ENCODE measurements at regions not wholly inside any gene's neighbourhood (a gene's known extent, or its start where the extent isn't known, plus 50 kb on each side); places are given as distances from the start of the nearest gene placed in this dataset.
"Not testable (repeated sequence)": the region's sequence is repeated elsewhere in the genome, so short reads cannot be mapped to it uniquely, and the experiment has no call there.

DNA sequence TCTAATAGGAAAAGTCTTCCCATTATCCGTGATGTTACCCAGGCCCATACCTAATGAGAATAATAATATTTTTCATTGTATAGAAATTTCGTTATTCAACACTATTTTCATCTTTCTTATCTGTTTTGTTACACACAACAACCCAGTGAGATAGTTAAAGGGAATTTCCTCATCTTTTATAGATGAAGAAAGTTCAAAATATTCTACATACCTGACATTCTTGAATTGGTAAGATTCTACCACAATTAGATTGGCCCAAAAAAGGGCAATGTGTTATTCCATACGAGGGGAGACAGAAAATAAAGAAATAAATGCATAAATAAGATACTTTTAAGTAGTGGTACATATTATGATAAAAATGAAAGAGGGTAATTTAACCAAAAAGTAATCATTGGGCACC lies 405.5 kb upstream of the ADAMTS5 start:
- intact Hi-C loops (cut with DNase I) = loop anchor here (5.0 to 10.0 kb wide), 2 partner anchors 102 to 180 kb away; no protein-coding TSS in a partner anchor
- no peak for DNase-seq (ENCODE audit: missing footprints)
- no peak for ATAC-seq

DNA sequence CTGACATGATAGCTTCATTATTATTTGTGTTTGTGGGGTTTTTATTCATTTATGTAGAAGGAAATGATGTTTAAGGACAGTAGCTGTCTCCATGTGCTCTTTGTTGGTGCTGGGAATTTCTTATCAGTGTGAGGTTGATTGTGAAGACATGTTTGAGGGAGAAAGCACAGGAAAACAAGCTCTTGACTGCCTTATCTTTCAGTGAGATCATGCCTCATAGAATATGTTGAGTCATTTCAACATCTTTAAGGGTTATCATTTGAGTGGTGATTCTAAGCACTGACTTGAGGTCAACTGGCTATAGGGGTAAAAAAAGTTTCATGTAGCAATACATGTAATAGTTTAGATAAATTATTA lies 405.1 kb upstream of the ADAMTS5 start:
- intact Hi-C loops (cut with DNase I) = loop anchor here (5.0 to 10.0 kb wide), 2 partner anchors 103 to 180 kb away; no protein-coding TSS in a partner anchor
- ATAC-seq (no peak), DNase-seq (ENCODE audit: missing footprints) (no peak)

DNA sequence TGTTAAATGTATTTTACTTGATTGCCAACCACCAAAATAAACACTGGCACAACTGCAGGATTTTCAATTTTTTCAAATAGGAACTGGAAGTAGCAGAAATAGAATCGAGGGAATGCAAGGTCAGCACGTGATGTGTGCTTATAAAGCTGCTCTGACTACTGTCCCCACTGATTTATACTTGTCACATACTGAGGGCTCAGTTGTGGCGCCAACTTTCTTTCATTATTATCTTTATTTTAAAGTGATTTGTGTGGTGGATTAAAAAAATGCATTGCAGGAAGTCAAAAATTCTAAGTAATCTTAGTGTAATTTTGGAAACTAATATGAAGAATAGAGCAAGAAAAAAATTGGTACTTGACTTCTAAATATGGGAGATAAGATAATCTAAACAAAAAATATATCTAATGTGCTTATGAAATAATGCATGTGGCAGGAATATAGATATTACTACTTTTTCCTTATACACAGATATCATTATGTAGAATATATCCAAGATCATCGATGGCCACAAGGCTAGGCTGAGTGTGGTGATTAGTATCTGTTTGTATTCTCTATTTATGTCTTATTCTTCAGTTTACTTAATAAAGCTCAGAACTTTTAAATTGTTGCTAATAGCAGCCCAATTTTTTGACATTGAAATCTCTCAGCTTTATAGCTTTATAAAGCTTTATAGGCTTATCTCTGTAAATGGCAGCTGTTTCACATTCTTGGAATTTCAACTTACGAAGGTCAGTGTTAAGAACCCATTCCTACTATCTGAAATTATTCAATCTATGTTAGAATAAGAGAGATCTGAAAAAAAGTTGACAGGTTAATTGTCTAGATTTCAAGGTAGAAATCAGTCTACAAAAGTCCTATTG lies 404.5 kb upstream of the ADAMTS5 start:
- intact Hi-C loops (cut with DNase I) = loop anchor here (5.0 to 10.0 kb wide), 2 partner anchors 103 to 181 kb away; no protein-coding TSS in a partner anchor
- no peak for ATAC-seq

DNA sequence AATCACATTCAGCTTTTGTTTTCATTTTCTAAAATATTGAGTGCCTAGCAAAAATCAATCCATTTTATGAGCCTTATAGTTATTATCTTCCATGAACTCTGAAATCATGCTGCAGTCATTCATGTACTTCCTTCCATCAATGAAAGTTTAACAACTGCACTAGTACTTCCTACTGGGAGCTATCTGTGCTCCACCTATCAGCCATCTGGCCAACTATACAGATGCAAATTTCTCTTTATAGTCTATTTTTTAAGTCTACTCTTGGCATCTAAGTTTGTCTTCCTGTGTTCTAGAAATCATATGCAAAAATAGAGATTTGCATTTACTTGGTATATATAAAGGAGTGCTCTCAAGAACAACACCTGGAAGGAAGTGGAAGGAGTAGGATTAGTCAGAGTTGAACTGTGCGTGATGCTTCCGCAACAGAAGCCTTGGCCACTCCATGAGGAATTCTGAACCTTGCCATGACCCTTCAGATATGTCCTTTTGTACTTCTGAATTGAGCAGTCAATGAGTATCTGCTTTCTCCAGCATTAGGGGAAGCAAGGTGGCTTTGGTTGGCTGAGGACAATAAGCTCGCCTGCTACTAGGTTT lies 403.2 kb upstream of the ADAMTS5 start:
- intact Hi-C loops (cut with DNase I) = loop anchor here (5.0 to 10.0 kb wide), 3 partner anchors 105 to 335 kb away; no protein-coding TSS in a partner anchor
- DNase-seq (ENCODE audit: missing footprints) = no peak
- peak; percentile 27 for ATAC-seq

More for the DNA sequence above, 404.5 kb upstream of the ADAMTS5 start:
- DNase-seq (ENCODE audit: missing footprints) = no peak

DNA sequence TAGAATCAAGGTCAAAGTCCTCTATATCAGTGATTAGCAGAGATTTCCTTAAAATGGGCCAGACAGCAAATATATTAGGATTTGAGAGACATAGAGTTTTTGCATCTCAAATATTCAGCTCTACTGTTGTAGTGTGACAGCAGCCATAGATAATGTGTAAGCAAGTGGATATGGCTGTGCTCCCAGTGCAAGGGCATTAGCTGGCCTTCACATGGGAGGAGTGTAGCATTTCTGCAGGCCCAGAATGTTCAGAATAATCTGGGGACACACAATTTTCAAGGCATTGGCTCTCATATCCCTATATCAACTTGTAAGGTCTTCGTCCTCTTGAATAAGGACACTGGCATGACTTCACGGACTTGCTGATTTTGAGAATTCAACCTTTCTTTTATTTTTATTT lies 402.3 kb upstream of the ADAMTS5 start:
- DNase-seq (ENCODE audit: missing footprints) = no peak

DNA sequence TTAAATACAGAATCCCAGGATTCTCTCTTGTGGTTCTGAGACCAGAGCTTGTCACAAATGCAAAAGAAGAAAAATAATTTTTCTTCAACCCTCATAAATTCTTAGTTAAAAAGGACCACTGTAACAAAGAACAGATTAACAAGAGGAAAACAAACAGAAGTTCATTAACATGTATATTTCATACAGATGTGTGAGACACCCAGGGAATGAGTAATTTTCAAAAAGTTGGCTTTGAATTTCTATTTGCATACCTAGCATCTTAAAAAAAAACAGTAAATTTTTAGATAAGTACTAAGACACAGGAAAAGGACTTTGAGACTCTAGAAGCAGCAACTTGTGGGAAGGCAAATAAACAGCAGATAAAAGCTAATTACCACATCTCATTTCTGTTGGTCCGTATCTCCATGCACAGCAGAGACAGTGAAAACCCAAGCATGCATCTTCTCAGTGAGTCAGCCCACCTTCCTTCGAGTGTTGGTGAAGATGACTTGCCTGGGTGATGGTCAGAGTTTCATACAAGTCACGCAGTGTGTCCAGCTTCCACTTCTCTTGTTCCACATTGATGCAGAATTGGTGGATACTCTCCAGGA lies 399.9 kb upstream of the ADAMTS5 start:
- intact Hi-C loops (cut with DNase I) = loop anchor here (10.0 kb wide), 1 partner anchor 338 kb away; no protein-coding TSS in a partner anchor
- no peak for ATAC-seq

More for the DNA sequence above, 402.3 kb upstream of the ADAMTS5 start:
- intact Hi-C loops (cut with DNase I) = loop anchor here (10.0 kb wide), 1 partner anchor 336 kb away; no protein-coding TSS in a partner anchor
- ATAC-seq = peak; percentile 63

DNA sequence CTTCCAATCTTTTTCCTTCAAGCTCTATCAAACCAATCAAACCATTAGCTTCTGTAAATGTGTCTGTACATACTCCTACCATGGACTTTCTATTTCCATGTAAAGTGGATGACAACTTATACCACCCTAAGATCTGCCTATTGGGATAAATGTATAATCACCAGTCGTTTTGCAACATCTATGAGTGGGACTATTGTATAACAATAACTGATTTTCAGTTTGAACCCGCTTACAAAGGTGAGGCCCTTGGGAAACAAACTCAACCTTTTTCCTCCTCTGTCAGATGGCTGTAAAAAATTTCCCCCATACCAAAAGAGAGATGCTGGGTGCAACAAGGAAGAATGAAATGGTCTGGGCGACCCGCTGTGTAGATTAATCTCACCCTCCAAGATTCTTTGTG lies 399.1 kb upstream of the ADAMTS5 start:
- intact Hi-C loops (cut with DNase I) = loop anchor here (10.0 kb wide), 1 partner anchor 339 kb away; no protein-coding TSS in a partner anchor
- DNase-seq (ENCODE audit: missing footprints) (no peak), ATAC-seq (no peak)

More for the DNA sequence above, 399.9 kb upstream of the ADAMTS5 start:
- no peak for DNase-seq (ENCODE audit: missing footprints)

DNA sequence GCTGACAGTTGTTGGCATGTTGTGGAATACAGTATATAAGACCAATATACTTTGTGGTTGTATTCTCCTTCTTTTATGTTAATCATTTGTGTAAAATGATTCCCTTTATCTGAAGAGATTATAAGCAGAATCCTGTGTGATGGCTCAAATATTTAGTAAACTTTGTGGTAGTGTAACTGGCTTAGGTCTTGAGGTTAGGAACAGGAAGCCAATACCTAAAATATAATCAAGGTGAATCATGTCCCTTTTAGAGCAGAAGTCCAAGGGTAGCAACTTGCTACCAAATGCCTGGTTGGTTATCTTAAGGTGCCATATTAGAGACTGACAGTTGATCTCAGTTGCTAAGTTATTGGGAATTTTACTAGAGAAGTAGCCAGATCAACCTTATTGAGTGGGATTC lies 398.5 kb upstream of the ADAMTS5 start:
- DNase-seq (ENCODE audit: missing footprints) = no peak
- intact Hi-C loops (cut with DNase I) = loop anchor here (10.0 kb wide), 1 partner anchor 339 kb away; no protein-coding TSS in a partner anchor
- no peak for ATAC-seq

DNA sequence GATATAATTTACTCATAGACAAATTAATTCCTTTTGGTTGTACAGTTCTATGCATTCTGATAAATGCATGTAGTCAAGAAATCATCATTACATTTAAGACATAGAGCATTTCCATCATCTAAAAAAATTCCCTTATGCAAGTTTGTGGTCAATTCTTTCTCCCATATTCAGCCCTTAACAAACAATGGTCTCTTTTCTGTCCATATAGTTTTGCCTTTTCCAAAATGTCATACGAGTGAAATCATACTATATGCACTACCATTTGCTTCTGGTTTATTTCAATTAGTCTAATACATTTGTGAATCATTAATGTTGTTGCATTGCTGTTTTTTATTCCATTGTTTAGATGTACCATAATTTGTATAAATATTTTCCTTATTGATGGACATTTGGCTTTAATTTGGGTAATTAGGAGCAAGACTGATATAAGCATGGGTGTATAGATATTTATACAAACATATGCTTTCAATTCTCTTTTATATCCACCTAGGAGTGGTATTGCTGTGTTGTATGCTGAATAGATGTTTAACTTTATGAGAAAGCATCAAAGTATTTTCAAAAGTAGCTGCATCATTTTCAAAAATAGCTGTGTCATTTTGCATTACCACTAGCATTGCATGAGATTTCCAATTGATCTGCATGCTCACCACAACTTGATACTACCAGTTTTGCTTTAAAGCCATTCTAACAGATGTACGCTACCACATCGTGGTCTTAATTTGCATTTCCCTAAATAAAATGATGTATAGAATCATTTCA lies 397.0 kb upstream of the ADAMTS5 start:
- intact Hi-C loops (cut with DNase I) = loop anchor here (10.0 kb wide), 1 partner anchor 341 kb away; no protein-coding TSS in a partner anchor
- ATAC-seq = no peak
- no peak for DNase-seq (ENCODE audit: missing footprints)

DNA sequence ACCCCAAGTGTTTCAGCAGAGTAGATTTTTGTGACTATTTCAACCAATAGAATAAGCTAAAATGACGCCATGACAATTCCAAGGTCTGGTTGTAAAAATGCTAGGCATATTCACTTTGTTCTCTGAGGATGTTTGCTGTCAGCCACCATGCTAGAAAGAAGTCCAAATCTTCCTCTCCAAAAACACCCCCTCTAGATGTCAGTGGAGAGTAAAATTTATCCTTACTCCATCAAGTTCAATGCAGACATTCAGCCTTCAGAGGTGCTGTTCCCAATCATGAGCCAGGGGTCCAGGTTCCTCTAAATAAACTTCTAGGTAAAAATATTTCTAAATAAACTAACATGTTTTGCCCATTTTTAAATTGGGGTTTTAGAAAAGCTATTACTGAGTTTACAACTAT lies 395.4 kb upstream of the ADAMTS5 start:
- no peak for ATAC-seq
- no peak for DNase-seq (ENCODE audit: missing footprints)
- intact Hi-C loops (cut with DNase I) = loop anchor here (1.0 to 10.0 kb wide), 2 partner anchors 203 to 343 kb away; no protein-coding TSS in a partner anchor

DNA sequence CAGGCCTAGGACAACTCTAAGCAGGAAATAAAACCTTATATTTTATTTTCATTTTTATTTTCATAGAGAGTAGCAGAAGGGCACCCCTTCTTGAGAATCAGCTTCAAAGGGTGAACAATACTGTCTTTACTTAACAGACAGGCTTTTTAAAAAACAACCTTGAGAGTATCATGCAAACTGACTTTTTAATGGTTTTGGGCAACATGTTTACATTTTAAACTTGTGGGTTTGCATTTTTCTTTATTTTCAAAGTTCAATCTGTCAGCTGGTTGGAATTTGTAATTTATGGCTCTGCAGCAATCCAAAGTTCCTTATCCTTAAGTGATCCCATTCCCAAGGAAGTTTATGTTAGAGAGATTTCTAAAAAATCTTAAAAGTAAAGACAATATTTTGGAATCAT lies 392.3 kb upstream of the ADAMTS5 start:
- intact Hi-C loops (cut with DNase I) = no loop called here
- no peak for DNase-seq (ENCODE audit: missing footprints)
- ATAC-seq = no peak

DNA sequence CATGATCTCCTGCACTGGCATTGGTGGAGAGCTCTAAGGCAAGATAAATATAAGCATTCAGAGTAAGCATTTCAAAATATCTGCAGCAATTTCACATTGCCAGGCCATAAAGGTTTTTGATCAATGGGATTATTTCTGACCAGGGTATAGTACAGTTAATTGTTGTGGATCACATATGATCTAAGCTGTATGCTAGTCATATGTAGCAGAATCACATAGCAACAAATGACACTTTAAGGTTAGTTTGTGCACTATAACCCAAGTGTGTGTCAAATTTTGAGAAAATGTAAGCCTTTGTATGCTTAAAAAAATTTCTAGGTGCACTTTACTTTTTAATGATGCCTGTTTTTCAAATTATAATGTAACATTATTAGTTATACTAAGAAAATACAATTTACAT lies 386.0 kb upstream of the ADAMTS5 start:
- intact Hi-C loops (cut with DNase I) = no loop called here
- DNase-seq (ENCODE audit: missing footprints) = no peak
- no peak for ATAC-seq

DNA sequence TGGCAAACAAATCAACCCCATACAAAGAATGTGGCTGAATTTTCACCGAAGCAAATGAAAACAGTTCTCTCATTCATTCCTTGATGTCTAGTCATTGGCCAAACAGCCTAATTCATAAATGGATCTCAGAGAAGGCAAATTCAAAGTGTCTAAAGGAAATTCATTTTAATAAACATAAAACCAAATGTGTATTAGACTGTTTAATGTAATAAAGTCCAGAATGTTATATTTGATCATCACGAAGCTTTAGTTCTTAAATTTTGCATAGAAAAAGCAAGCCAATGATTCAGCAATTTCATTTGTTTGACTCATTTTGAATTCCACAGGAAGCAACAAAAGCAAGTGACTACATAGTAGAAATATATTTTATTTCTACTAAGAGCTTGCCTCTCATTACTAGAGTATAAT lies 379.2 kb upstream of the ADAMTS5 start:
- ATAC-seq (no peak), DNase-seq (ENCODE audit: missing footprints) (no peak)
- intact Hi-C loops (cut with DNase I) = no loop called here

DNA sequence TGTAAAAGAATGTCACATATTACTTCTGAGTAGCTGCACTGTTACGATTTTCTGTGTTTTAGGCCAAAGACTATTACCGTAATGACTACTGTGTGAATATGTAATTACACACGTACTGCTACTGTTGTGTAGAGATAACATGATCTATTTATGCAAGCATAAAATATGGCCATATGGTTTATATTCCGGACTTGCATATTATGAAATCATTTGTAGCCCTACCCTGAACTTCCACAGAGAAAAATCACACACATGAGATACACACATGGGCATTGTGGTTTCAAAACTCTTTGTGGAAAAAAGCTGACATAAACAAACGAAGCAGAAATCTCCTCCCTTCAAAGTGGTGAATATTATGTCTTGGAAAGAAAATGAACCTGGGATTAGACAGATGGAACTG lies 373.0 kb upstream of the ADAMTS5 start:
- DNase-seq (ENCODE audit: missing footprints) (no peak), ATAC-seq (no peak)
- intact Hi-C loops (cut with DNase I) = no loop called here

DNA sequence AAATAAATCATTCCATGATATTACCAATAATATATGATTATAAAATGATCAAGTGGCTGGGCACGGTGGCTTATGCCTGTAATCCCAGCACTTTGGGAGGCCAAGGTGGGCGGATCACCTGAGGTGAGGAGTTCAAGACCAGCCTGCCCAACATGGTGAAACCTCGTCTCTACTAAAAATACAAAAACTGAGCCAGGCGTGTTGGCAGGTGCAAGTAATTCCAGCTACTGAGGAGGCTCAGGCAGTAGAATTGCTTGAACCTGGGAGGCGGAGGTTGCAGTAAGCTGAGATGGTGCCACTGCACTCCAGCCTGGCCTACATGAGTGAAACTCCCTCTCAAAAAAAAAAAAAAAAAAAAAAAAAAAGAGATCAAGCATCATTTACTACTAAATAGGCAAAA lies 371.1 kb upstream of the ADAMTS5 start:
- ATAC-seq; DNase-seq (ENCODE audit: missing footprints); intact Hi-C loops (cut with DNase I): not testable (repeated sequence)

DNA sequence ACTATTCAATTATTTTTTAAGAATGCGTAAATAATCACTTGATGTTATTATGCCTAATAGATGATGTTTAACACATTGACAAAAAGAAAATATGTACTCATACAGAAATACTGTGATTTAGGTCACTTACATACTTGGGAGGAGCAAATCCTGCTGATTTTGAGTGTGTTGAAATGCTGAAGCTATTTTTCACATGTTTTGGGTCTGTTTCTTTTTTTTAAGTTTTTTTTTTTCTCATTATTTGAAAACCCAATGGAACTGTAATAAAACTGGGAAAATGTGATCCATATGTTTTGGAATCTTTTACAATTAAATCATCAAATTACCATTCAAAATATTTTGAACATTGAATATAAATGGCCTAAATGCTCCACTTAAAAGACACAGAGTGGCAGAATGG lies 366.2 kb upstream of the ADAMTS5 start:
- intact Hi-C loops (cut with DNase I) = no loop called here
- DNase-seq (ENCODE audit: missing footprints) = no peak
- ATAC-seq = no peak

DNA sequence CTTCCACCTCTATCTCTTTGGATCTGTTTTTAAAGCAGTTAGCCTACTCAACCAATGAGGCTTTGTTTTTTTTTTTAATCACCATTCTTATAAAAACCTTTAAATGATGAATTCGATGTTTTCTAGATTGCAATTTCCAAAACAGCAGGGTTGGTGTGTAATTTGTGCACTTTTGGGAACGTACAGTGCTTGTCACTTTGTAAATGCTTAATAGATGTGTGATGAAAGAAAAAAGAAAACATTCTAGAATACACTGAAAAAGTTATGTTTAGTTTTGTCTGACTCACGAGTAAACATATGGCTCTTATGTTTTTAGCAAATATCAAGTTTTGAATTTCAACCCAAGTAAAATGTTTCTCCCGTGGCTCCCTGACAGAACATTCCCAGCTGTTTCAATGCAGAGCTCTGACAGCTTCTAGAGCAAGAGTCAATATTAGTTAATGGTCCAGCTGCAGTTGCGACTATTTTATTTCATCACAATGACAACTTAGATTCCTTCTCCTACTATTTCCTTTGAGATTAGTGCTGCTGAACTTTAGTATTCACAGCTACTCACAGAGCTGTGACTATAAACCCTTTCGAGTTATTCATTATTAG lies 362.5 kb upstream of the ADAMTS5 start:
- ATAC-seq = peak; percentile 80
- no peak for DNase-seq (ENCODE audit: missing footprints)
- intact Hi-C loops (cut with DNase I) = no loop called here

DNA sequence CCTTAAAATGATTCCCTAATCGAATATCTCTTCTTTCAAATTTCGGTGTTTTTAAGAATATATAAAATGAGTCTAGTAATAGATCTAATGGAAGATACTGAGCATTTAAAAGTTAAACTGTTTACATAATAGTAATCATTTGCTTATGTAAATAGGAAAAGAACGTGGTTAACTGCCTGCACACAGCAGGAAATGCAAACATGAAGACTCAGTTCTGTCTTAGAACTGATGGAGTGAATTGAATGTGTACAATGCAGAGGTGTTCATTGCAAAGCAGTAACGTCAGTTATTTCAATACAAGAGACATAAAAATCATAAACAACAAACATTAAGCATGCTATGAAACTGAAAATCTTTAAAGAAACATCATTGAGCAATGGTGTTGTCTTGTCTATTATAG lies 359.4 kb upstream of the ADAMTS5 start:
- DNase-seq (ENCODE audit: missing footprints) (no peak), ATAC-seq (no peak)
- intact Hi-C loops (cut with DNase I) = no loop called here
